Panc1 (cell line): ENCODE measurements at regions not wholly inside any gene's neighbourhood (a gene's known extent, or its start where the extent isn't known, plus 50 kb on each side); places are given as distances from the start of the nearest gene placed in this dataset.

Experiments used
- ATAC-seq: fragments of 200-7000 bp; cut with Tn5 transposase; 2 replicates; pipeline ENCODE4 v1.9.1; 2020; ENCODE audit warnings: mild to moderate bottlenecking, moderate library complexity
- BruUV-seq: library from RNA; stranded (reverse); fragments of 400-500 nt; replicated peaks from 2 replicates; lab custom pipeline; 2021; lab: Mats Ljungman, UMichigan
- CTCF ChIA-PET: fragments of 300-600 bp; sonication (Branson Sonifier 250); formaldehyde crosslinking; loops from one replicate; lab custom pipeline; 2022; ENCODE audit warnings: antibody characterized with exemption; lab: Charles Lee
- POLR2A ChIA-PET: fragments of 300-600 bp; sonication (Branson Sonifier 250); formaldehyde crosslinking; loops from one replicate; lab custom pipeline; 2022; ENCODE audit warnings: antibody characterized with exemption; lab: Charles Lee
- DNase-seq: peaks from one replicate; pipeline ENCODE4 v3.0.0-alpha.2; 2010; ENCODE audit warnings: low read depth, low spot score
- H3K27ac ChIP-seq: 2 replicates; pipeline ENCODE4 v1.5.1; 2011; ENCODE audit warnings: mild to moderate bottlenecking, low read length, inconsistent platforms
- H3K27me3 ChIP-seq: fragments of 200-500 bp; sonication (Bioruptor generic); 2 replicates; pipeline ENCODE4 v1.6.0; 2014; ENCODE audit warnings: low read length, inconsistent platforms; ENCODE audit not compliant: control insufficient read depth, insufficient read depth
- H3K36me3 ChIP-seq: fragments of 200-500 bp; sonication (Bioruptor generic); 2 replicates; pipeline ENCODE4 v1.5.1; 2014; ENCODE audit warnings: inconsistent platforms, mild to moderate bottlenecking, low read length, moderate library complexity; ENCODE audit not compliant: control insufficient read depth, insufficient read depth
- H3K4me1 ChIP-seq: 2 replicates; pipeline ENCODE4 v1.5.1; 2011; ENCODE audit warnings: inconsistent platforms, mild to moderate bottlenecking, low read length, moderate library complexity; ENCODE audit not compliant: control insufficient read depth, insufficient read depth
- H3K4me3 ChIP-seq, 2 experiments: 2 replicates each; pipeline ENCODE4 v1.5.1; 2011 to 2012; ENCODE audit warnings: low read depth in 2 of 2, low read length in 2 of 2, mild to moderate bottlenecking in 2 of 2, inconsistent platforms in 1 of 2, moderate library complexity in 1 of 2
- H3K9me3 ChIP-seq: fragments of 200-500 bp; sonication (Bioruptor generic); 2 replicates; pipeline ENCODE4 v1.5.1; 2014; ENCODE audit warnings: low read depth, mild to moderate bottlenecking, inconsistent platforms, low read length, moderate library complexity; ENCODE audit not compliant: control insufficient read depth, insufficient read depth
- POLR2AphosphoS5 ChIP-seq: IDR thresholded peaks from 2 replicates; pipeline ENCODE4 v1.6.1; 2012; ENCODE audit warnings: mild to moderate bottlenecking, low read depth, low read length, moderate library complexity
- REST ChIP-seq, 2 experiments: IDR thresholded peaks; 2 replicates each; pipeline ENCODE4 v1.6.1; 2011 to 2012; ENCODE audit warnings: low read depth in 2 of 2, control low read depth in 1 of 2, low read length in 1 of 2, mild to moderate bottlenecking in 1 of 2, moderate library complexity in 1 of 2; ENCODE audit not compliant: insufficient read depth in 1 of 2
- SIN3A ChIP-seq: IDR thresholded peaks from 2 replicates; pipeline ENCODE4 v1.6.1; 2012; ENCODE audit warnings: low read depth, mild to moderate bottlenecking, low read length, moderate library complexity, borderline replicate concordance; ENCODE audit not compliant: insufficient read depth
- TCF7L2 ChIP-seq: IDR thresholded peaks from 2 replicates; pipeline ENCODE4 v1.6.1; 2011; ENCODE audit warnings: mild to moderate bottlenecking, low read depth, low read length, inconsistent platforms
- in situ Hi-C: cut with HindIII; loops from 2 replicates; pipeline ENCODE4 v1.10.0; 2016; ENCODE audit warnings: low sequenced_read_pairs, low pct_unique_long_range_greater_than_20kb
- intact Hi-C: fragments of 100-400 bp; cut with micrococcal nuclease; formaldehyde crosslinking; loops from one replicate; pipeline ENCODE4 v1.10.0; 2022; ENCODE audit not compliant: unreplicated experiment
- TF ChIP-seq, protein P1 (sequence below): fragments of 450-650 bp; IDR thresholded peaks from 2 replicates; pipeline ENCODE4 v1.5.1; 2017; ENCODE audit warnings: mild to moderate bottlenecking

DNA sequence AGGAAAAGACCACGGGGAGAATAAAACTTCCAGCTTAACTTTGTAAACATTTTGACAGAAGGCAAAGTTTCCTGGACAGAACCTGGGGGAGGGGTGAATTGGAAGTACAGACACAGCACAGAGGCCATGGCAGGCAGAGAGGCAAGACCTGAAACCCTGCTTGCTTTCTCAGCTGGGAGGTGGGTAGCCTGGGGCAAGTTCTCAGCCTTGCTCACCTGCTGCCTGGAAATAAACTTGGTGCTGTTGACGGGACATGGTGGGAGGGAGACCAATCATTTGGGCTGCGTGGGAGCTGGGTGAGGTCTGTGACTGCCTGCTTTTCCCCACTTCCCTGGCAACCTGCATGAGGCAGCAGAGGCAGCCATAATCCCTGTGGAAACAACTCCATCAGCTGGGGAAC, 221.3 kb downstream of the MOXD1 start:
- Histone ChIP-seq H3K4me3 (no peak overlapping the region), H3K27me3 (no peaks in the 10 kb centered on the region), H3K36me3 (no peaks in the 10 kb centered on the region), H3K27ac (no peak overlapping the region), H3K9me3 (peaks cover 4% of the 10 kb centered on the region; the same call in 1 of the 2 replicates), H3K4me1 (no peaks in the 10 kb centered on the region)
- no TSS peak for BruUV-seq
- ATAC-seq (no peak), DNase-seq (no peak)
- TF ChIP-seq REST (IDR thresholded peaks at IDR 0.05; ENCODE audit: insufficient read depth in 1 of 2, low read depth in 2 of 2, low read length in 1 of 2) = no peak
- TF ChIP-seq TCF7L2 = no peak
- TF ChIP-seq, protein P1, sequence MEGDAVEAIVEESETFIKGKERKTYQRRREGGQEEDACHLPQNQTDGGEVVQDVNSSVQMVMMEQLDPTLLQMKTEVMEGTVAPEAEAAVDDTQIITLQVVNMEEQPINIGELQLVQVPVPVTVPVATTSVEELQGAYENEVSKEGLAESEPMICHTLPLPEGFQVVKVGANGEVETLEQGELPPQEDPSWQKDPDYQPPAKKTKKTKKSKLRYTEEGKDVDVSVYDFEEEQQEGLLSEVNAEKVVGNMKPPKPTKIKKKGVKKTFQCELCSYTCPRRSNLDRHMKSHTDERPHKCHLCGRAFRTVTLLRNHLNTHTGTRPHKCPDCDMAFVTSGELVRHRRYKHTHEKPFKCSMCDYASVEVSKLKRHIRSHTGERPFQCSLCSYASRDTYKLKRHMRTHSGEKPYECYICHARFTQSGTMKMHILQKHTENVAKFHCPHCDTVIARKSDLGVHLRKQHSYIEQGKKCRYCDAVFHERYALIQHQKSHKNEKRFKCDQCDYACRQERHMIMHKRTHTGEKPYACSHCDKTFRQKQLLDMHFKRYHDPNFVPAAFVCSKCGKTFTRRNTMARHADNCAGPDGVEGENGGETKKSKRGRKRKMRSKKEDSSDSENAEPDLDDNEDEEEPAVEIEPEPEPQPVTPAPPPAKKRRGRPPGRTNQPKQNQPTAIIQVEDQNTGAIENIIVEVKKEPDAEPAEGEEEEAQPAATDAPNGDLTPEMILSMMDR = no peak
- no peak for TF ChIP-seq SIN3A
- no peak for TF ChIP-seq POLR2AphosphoS5
- ChIA-PET POLR2A (no interaction called here), CTCF (no interaction called here)
- in situ Hi-C loops = no loop called here
- intact Hi-C loops = no loop called here

DNA sequence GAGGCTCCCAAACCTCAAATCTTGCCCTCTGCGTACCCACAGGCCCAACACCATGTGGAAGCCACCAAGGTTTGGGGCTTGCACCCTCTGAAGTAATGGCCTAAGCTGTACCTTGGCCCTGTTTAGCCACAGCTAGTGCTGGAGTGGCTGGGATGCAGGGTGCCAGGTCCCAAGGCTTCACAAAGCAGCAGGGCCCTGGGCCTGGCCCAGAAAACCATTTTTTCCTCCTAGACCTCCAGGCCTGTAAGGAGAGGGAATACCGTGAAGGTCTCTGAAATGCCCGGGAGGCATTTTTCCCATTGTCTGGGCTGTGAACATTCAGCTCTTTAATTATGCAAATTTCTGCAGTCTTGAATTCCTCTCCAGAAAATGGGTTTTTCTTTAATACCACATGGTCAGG, 223.7 kb upstream of the CCN2 start:
- H3K4me3 ChIP-seq = no peak overlapping the region
- H3K36me3 ChIP-seq = no peaks in the 10 kb centered on the region
- no peak overlapping the region for H3K27ac ChIP-seq
- in situ Hi-C loops = no loop called here
- intact Hi-C loops = no loop called here
- no peak for DNase-seq
- no peak for ATAC-seq
- ChIA-PET POLR2A (no interaction called here), CTCF (no interaction called here)
- peaks cover 9% of the 10 kb centered on the region for H3K9me3 ChIP-seq
- no peaks in the 10 kb centered on the region for H3K4me1 ChIP-seq
- BruUV-seq = no TSS peak
- TF ChIP-seq POLR2AphosphoS5 (no peak), REST (IDR thresholded peaks at IDR 0.05; ENCODE audit: insufficient read depth in 1 of 2, low read depth in 2 of 2, low read length in 1 of 2) (no peak), TCF7L2 (no peak), SIN3A (no peak)
- TF ChIP-seq, protein P1 = no peak
- no peaks in the 10 kb centered on the region for H3K27me3 ChIP-seq
